ENCODE measurements at regions not wholly inside any gene's neighbourhood (a gene's known extent, or its start where the extent isn't known, plus 50 kb on each side); places are given as distances from the start of the nearest gene placed in this dataset.

DNA sequence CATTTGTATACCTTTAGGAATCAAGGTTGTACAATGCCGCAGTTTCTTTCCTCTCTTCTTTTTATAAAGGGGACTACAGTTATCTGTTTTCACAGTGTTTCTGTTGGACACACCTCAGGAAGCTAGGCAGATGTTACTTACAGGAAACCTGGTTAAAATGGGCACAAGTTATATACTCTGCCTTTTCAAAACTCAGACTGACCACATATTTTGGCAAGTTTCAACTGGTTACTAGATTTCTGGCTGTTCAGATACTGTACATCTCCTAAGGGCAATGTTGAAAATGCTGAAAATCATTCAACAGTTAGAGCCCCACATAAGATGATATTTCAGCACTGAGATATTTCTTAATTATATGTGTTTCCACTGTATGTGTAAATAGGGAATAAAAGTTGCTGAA lies 92.5 kb upstream of the SLC35B3 start:
- TF ChIP-seq EZH2 (IDR thresholded peaks at IDR 0.05; ENCODE audit: low read length, unreplicated experiment) (no peak), EZH2phosphoT487 (IDR thresholded peaks at IDR 0.05; ENCODE audit: borderline replicate concordance, low read length) (no peak)
- TF ChIP-seq, protein P1, sequence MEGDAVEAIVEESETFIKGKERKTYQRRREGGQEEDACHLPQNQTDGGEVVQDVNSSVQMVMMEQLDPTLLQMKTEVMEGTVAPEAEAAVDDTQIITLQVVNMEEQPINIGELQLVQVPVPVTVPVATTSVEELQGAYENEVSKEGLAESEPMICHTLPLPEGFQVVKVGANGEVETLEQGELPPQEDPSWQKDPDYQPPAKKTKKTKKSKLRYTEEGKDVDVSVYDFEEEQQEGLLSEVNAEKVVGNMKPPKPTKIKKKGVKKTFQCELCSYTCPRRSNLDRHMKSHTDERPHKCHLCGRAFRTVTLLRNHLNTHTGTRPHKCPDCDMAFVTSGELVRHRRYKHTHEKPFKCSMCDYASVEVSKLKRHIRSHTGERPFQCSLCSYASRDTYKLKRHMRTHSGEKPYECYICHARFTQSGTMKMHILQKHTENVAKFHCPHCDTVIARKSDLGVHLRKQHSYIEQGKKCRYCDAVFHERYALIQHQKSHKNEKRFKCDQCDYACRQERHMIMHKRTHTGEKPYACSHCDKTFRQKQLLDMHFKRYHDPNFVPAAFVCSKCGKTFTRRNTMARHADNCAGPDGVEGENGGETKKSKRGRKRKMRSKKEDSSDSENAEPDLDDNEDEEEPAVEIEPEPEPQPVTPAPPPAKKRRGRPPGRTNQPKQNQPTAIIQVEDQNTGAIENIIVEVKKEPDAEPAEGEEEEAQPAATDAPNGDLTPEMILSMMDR (conservative IDR thresholded peaks at IDR 0.05; ENCODE audit: low read depth, low read length), result no peak

Measured in PC-3 (cell line).